H7 (cell line): ENCODE measurements at regions not wholly inside any gene's neighbourhood (a gene's known extent, or its start where the extent isn't known, plus 50 kb on each side); places are given as distances from the start of the nearest gene placed in this dataset.

Source experiments
- DNase-seq: peaks from one replicate; pipeline ENCODE4 v3.0.0; 2012
- H3K27me3 ChIP-seq: 2 replicates; pipeline ENCODE4 v1.6.0; 2011; ENCODE audit warnings: mild to moderate bottlenecking, low read length; ENCODE audit not compliant: control insufficient read depth, insufficient read depth
- H3K36me3 ChIP-seq: replicated peaks from 2 replicates; pipeline ENCODE4 v1.5.1; 2011; ENCODE audit warnings: low read length; ENCODE audit not compliant: control insufficient read depth, insufficient read depth
- H3K4me3 ChIP-seq: 2 replicates; pipeline ENCODE4 v1.5.1; 2011; ENCODE audit warnings: low read depth, mild to moderate bottlenecking, control low read depth, low read length, moderate library complexity; ENCODE audit not compliant: insufficient read depth

GRCh38 chr6:55974688-55975087 is 99.3 kb upstream of the BMP5 start:
- Histone ChIP-seq H3K36me3 (no peaks in the 10 kb centered on the region), H3K4me3 (no peak overlapping the region), H3K27me3 (no peaks in the 10 kb centered on the region)
- no peak for DNase-seq

DNA sequence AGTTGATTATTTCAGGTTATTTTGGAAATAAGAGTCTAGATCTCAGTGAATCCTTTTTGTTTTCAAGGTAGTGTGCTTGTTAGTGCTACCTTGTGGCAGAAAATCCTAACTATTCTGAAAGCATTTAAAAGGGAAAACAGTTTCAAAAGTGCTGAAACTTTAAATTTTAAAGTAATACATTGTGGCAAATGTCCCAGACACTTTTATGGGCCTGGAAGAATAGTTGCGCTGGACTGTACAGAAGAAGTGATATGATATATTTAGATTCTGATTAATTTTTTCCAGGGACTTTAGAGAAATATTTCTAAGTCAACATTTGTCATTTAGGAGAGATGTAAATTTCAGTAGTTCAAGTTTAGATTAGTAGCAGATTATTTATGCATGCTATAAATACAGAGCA is 96.7 kb upstream of the BMP5 start:
- DNase-seq = no peak
- Histone ChIP-seq H3K4me3 (no peak overlapping the region), H3K36me3 (no peaks in the 10 kb centered on the region)

DNA sequence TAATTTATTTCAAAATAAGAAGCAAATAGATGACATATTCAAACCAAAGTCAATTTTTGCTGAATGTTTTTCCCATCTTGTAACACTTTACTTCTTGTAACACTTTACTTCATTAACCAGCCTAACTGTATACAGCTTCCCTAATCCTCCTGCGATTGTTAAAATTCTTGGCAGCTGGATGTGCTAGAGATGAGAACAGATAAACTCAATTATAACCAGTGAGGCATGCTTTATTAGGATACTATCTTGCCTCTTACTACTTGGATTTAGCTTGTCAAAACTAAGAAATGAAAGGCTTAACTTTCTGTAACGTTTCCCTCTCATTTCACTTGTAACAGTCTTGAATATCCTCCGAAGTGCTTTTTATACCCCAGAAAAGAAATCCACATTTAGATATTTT is 94.1 kb upstream of the BMP5 start:
- no peaks in the 10 kb centered on the region for H3K36me3 ChIP-seq
- no peak overlapping the region for H3K4me3 ChIP-seq
- no peaks in the 10 kb centered on the region for H3K27me3 ChIP-seq
- no peak for DNase-seq

More for the DNA sequence above, 96.7 kb upstream of the BMP5 start:
- H3K27me3 ChIP-seq = no peaks in the 10 kb centered on the region

DNA sequence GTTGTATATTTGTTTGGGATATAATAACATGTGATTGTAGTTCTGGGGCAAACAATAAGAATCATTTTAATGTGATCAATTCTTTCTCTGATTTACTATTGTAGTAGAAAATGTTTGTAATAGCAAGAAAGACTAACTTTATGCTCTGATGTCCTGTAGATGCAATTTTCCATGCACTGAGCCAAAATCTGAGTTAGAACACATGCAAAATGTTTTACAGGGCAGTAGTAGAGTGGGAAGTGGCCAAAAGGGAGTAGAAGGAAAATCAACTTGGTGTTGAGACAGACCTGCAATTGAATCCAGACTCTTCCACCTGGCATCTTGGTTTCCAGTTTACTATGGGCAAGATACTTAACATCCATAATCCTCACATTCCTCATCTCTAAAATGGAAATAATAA is 93.5 kb upstream of the BMP5 start:
- no peak overlapping the region for H3K4me3 ChIP-seq
- no peaks in the 10 kb centered on the region for H3K27me3 ChIP-seq
- DNase-seq = no peak
- H3K36me3 ChIP-seq = no peaks in the 10 kb centered on the region

GRCh38 chr6:55964136-55964535 is 88.7 kb upstream of the BMP5 start:
- Histone ChIP-seq H3K36me3 (no peaks in the 10 kb centered on the region), H3K27me3 (no peaks in the 10 kb centered on the region), H3K4me3 (no peak overlapping the region)
- no peak for DNase-seq

DNA sequence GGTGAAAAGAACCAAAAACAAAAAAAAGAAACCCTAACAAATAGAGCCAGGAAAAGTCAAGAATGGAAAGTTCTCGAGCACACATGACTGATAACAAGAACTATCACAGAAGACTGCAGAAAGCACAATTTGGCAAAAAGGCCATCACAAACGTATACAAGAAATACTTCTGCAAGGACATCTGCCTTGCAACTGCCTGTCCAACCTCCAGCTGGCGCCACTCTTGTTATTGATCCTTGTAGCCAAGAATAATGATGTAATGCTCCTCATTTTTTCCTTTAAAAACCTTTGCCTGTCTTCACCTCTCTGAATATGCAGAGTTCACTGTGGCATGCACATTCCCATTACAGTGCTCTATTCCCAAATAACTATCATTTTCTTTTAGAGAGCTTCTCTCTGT is 87.9 kb upstream of the BMP5 start:
- Histone ChIP-seq H3K27me3 (no peaks in the 10 kb centered on the region), H3K4me3 (no peak overlapping the region), H3K36me3 (no peaks in the 10 kb centered on the region)
- DNase-seq = no peak

DNA sequence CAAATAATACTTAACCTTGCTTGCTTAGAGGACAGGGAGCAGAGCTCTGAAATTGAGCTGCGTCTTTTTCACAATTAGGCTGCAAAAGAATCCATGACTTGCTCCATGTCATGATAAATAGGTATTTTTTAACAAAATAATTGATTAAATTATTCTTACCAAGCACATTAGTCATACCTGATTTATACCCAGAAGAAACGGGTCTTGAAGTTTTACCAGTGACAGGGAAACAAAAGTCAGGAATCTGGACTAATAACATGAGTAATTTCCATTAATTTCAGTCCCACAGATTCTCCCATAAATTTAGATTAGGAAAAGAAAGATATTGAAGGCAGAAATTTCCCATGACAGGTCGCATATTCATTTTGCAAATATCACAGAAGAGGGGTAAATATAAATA is 85.0 kb upstream of the BMP5 start:
- DNase-seq = no peak
- Histone ChIP-seq H3K27me3 (no peaks in the 10 kb centered on the region), H3K36me3 (no peaks in the 10 kb centered on the region), H3K4me3 (no peak overlapping the region)

- H3K36me3 ChIP-seq = no peaks in the 10 kb centered on the region
- H3K27me3 ChIP-seq = no peaks in the 10 kb centered on the region
- no peak overlapping the region for H3K4me3 ChIP-seq
- DNase-seq = no peak
These were observed 83.4 kb upstream of the BMP5 start for GRCh38 chr6:55958790-55959189.

GRCh38 chr6:55957961-55958422 is 82.6 kb upstream of the BMP5 start:
- H3K27me3 ChIP-seq = no peaks in the 10 kb centered on the region
- no peaks in the 10 kb centered on the region for H3K36me3 ChIP-seq
- no peak for DNase-seq
- H3K4me3 ChIP-seq = no peak overlapping the region

- Histone ChIP-seq H3K4me3 (no peak overlapping the region), H3K36me3 (no peaks in the 10 kb centered on the region), H3K27me3 (no peaks in the 10 kb centered on the region)
- DNase-seq = no peak
These were observed 80.3 kb upstream of the BMP5 start for GRCh38 chr6:55955684-55956083.

GRCh38 chr6:55954436-55954835 is 79.0 kb upstream of the BMP5 start:
- Histone ChIP-seq H3K27me3 (no peaks in the 10 kb centered on the region), H3K4me3 (no peak overlapping the region), H3K36me3 (no peaks in the 10 kb centered on the region)
- DNase-seq = no peak

DNA sequence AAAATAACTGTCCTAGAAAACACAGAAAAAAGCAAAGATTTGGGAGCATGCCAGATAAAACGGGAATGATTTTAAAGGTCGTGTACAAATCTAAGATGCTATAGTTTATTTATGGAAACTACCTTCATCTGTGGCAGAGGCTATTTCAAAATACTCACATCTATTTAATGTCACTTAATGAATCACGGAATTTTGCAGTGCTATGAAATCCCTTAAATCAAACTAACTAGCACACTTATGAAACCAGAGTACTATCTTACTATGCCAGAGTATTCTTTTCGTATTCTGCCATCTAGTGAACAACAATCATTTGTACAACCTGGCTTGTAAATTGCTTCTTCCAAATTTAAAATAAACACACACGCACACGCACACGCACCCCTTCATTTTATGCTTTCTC is 77.9 kb upstream of the BMP5 start:
- H3K27me3 ChIP-seq = no peaks in the 10 kb centered on the region
- H3K4me3 ChIP-seq = no peak overlapping the region
- no peaks in the 10 kb centered on the region for H3K36me3 ChIP-seq
- no peak for DNase-seq

DNA sequence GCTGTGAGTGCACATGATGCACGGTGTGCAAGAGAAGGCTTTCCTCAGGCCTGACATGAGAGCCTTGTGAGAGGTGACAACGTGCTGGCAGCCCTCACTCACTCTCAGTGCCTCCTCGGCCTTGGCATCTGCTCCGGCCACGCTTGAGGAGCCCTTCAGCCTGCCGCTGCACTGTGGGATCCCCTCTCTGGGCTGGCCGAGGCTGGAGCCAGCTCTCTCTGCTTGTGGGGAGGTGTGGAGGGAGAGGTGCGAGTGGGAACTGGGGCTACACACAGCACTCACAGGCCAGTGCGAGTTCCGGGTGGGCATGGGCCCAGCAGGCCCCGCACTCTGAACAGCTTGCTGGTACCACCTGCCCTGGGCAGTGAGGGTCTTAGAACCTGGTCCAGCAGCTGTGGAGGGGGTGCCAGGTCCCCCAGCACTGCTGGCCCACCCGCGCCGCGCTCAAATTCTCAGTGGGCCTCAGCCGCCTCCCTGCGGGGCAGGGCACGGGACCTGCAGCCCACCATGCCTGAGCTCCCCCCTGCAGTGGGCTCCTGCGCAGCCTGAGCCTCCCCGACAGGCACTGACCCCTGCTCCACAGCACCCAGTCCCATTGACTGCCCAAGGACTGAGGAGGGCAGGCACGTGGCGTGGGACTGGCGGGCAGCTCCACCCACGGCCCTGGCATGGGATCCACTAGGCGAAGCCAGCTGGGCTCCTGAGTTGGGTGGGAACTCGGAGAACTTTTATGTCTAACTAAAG is 74.9 kb upstream of the BMP5 start:
- H3K36me3 ChIP-seq = no peaks in the 10 kb centered on the region
- no peak for DNase-seq
- H3K4me3 ChIP-seq = no peak overlapping the region
- no peaks in the 10 kb centered on the region for H3K27me3 ChIP-seq

DNA sequence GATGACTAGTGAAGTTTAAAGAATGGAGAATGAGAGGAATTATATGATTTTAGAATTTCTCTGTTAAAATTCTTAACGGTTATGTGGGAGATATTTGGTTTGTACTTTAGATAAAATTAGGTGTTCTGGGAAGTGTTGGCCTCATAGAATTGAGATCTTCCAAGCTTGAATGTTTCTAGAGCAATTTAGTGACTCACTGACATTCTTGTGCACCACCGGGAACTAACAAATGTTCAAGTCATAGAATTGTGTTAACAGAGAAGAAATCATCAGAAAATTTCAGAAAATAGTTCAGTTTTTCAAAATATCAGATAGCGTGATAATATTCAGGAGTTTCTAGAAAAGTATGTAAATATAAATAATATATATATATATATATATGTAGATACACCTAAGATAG is 67.9 kb upstream of the BMP5 start:
- no peak overlapping the region for H3K4me3 ChIP-seq
- H3K27me3 ChIP-seq = no peaks in the 10 kb centered on the region
- H3K36me3 ChIP-seq = no peaks in the 10 kb centered on the region
- no peak for DNase-seq

DNA sequence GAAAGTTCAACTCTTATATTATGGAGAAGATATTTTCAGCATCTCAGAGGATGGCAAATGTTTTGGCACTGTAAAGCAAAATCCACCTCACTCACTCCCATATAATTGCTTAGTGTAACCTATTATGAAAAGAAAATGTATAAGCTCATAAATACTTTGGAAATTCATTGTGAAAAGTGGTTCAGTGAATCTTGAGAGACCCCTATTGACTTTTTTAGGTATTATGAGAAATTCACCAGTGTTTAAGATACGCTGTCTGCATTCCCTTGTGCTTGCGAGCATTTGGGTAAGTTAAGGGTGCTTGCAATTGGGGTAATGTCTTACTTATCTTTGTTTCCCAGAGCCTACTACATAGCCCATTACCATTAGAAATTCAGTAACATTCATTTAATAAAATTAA is 66.3 kb upstream of the BMP5 start:
- Histone ChIP-seq H3K27me3 (no peaks in the 10 kb centered on the region), H3K4me3 (no peak overlapping the region), H3K36me3 (no peaks in the 10 kb centered on the region)
- DNase-seq = no peak
